GM18873 (cell line): ENCODE measurements at regions not wholly inside any gene's neighbourhood (a gene's known extent, or its start where the extent isn't known, plus 50 kb on each side); places are given as distances from the start of the nearest gene placed in this dataset.
"Not testable (repeated sequence)": the region's sequence is repeated elsewhere in the genome, so short reads cannot be mapped to it uniquely, and the experiment has no call there.

Experiments
- ATAC-seq: cut with Tn5 transposase; IDR thresholded peaks from one replicate; pipeline ENCODE4 v1.9.1; 2021; ENCODE audit warnings: mild to moderate bottlenecking, moderate library complexity, moderate number of reproducible peaks; ENCODE audit not compliant: unreplicated experiment, low FRiP score

DNA sequence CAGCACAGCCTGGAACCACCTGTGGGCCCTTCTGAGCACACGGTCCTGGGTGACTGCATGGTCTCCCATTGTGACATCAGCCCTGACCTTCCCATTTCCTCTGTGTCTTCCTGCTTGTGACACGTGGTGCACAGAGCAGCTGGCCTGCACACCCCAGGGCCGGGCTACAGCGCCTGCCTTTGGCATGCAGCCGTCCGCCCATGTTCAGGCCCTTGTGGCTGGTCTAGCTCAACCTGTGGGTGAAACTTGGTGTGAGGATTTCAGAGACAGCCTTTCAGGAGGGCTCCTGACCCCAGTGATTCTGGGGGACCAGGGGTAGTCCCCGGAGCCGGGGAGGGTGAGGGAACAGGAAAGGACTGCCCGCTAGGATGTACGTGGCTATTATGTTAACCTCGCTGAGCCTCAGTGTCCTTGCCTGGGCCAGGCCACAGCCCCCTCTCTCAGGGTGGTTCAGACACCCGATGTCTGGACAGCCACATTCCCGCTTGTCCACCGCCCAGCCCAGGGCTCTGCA is 284.8 kb upstream of the HS6ST1 start:
- no peak for ATAC-seq

- no peak for ATAC-seq
Measured at GRCh38 chr2:128604045-128604444, 285.4 kb upstream of the HS6ST1 start.

- not testable (repeated sequence) for ATAC-seq
Measured at GRCh38 chr2:128604581-128604980, 285.9 kb upstream of the HS6ST1 start.

DNA sequence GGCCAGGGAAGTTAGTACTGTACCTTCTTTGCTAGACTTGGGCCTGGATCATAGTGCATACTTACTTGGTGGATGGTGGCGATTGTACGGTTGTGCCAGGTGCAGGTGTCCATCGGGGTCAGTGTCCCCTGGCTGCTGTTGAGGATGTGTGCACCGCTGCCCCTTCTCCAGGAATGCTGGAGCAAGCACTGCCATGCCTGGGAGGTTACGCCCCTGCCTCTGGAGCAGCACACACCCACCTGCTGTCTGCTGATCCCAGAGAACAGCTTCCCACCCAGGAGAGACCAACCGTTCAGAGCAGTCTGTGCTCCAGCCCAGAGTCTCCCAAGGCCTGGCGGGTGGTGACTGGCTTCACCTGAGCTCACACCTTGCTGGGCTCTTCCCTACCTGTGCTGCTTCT is 286.8 kb upstream of the HS6ST1 start:
- ATAC-seq: no peak

DNA sequence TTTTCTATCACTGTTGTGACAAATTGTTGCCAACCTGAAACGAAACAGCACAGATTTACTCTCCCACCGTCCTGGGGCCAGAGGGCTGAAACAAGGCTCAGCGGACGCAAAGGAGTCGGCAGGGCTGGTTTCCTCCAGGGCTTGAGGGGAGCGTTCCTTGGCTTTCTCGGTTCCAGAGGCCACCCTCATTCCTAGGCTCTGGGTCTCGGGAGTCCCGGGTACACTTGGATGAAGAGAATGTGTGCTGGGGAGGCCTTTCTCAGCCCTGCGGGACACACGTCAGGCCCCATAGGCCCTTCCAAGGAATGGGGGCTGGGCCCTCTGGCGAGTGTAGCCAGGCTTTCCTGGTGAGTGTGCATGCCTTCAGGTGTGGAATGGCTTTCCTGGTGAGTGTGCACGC is 287.3 kb upstream of the HS6ST1 start:
- ATAC-seq: no peak

DNA sequence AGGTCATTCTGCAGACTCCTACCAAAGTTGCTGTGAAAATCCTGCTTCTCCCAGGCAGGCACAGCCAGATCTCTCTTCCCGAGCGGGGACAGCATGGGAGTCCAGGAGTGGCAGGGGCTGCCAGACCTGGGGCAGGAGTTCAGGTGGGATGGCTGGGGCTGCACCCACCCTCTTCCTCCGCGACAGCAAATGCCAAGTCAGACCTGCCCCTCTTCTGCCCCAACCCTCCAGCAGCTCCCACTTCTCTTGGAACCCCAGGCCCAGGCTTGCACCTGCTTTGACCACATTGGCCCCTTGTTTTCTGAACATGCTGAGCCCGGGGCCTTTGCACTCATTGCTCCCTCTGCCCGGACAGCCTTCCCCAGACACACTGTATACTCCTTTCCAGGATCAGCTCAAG is 288.2 kb upstream of the HS6ST1 start:
- no peak for ATAC-seq

- no peak for ATAC-seq
Measured at GRCh38 chr2:128607440-128607839, 288.8 kb upstream of the HS6ST1 start.

DNA sequence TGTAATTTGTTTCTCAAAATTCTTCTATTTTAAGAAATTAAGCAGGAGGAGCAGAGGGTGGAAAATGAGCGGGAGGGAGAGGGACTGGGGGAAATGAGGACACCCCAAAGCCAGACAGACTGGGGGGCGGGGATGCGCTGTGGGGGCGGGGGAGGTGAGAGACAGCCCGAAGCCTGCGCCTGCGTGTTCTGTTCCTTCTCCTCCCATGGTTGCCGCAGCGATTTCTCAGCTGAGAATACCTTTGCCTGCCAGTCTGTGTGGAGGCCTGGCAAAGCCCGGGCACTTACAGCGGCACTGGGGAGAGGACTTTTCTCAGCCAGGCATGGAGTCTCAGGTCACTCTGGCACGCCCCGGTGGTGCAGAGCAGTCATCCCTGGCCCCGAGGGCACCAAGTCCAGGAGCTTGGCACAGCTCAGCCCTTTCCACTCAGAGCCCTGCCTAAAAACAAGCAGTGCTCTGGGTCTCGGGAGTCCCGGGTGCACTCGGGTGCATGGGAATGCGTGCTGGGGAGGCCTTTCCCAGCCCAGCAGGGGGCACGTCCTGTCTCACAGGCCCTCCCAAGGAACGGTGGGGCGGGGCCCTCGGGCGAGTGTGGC is 289.3 kb upstream of the HS6ST1 start:
- ATAC-seq: no peak

GRCh38 chr2:128608921-128609880 is 290.5 kb upstream of the HS6ST1 start:
- no peak for ATAC-seq

DNA sequence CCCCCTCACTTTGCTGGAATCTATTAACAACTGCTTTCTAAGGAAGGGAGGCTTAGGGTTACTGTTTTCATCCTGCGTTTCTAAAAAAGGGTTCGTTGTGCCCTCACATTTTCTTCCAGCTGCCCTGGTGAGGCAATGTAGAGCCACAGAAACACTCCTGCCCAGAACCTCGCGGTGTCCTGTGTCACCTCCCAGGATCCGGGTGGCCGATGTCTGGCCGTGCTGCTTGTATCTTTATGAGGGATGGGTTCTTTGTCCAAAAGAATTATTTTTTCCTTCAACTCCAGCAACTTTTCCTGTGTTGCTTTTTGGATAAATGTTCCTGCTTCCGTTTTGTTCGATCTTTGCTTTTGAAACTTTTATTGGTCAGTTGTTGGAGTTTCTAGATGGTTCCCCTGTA is 291.8 kb upstream of the HS6ST1 start:
- no peak for ATAC-seq

DNA sequence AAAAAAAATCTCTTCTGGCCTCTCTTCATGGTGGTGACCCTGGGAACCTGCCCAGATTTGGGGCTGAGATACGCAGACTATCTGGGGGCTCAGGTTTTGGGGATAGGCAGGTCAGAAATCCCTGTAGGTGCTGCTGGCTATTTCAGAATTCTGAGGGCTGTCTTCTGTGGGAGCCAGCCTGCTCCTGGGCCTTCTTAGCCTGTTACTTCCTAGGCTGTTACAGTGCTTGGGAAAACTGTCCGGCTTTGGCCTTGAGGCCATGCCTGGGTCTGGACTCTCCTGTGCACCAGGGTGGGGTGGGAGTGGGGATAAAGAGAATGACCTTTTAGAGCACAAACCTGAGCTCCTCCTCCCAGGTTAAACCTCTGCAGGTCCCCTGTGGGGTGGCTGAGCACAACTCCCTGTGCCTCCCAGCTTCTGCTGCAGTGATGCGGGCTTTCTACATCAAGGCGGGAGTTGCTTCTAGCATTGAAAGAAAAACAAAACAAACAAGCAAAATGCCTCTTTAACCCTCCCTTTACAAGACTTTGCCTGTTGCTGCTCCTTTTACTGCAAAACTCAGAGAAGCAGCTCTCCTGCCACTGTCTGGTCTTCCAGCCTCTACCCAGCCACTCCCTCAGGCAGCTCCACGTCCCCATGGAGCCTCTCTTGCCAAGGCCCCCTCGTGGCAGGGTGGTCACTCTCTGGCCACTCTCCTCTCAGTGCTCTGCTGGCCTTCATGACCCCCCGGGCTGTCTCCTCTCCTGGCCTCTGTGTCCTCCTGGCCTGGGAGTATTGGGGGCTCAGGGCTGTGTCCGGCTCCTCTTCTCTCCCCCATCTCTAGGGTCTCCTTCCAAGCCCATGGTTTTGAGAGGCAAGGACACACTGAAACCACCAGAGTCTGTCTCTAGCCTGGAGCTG is 293.0 kb upstream of the HS6ST1 start:
- no peak for ATAC-seq

GRCh38 chr2:128612628-128613027 is 294.0 kb upstream of the HS6ST1 start:
- ATAC-seq: no peak

- ATAC-seq: no peak
Measured at GRCh38 chr2:128613351-128613750, 294.7 kb upstream of the HS6ST1 start.

GRCh38 chr2:128613876-128614275 is 295.2 kb upstream of the HS6ST1 start:
- ATAC-seq: no peak

DNA sequence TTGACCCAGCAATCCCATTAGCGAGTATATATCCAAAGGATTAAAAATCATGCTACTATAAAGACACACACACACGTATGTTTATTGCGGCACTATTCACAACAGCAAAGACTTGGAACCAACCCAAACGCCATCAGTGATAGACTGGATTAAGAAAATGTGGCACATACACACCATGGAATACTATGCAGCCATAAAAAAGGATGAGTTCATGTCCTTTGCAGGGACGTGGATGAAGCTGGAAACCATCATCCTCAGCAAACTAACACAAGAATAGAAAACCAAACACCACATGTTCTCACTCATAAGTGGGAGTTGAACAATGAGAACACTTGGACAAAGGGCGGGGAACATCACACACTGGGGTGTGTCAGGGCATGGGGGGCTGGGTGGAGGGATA is 296.2 kb upstream of the HS6ST1 start:
- ATAC-seq: not testable (repeated sequence)

GRCh38 chr2:128615571-128615970 is 296.9 kb upstream of the HS6ST1 start:
- no peak for ATAC-seq

GRCh38 chr2:128617029-128617590 is 298.4 kb upstream of the HS6ST1 start:
- ATAC-seq: no peak

GRCh38 chr2:128617661-128618060 is 299.0 kb upstream of the HS6ST1 start:
- no peak for ATAC-seq

DNA sequence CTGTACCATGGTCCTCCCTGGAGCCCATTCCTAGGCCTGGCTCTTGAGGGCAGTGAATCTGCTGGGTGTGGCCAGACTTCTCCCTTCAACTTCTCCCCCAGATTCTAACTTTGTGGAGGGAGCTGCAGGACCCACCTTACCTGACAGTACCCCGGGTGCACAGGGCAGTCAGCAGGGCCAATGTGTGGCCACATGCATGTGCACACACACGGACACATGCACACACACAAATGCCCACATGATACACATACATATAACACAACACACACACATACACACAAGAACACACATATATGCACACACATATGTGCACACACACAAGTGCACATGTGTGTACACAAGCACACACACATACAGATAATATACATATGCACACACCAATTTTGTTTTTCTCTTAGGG is 300.0 kb upstream of the HS6ST1 start:
- no peak for ATAC-seq
